H1 (cell line): ENCODE measurements at regions not wholly inside any gene's neighbourhood (a gene's known extent, or its start where the extent isn't known, plus 50 kb on each side); places are given as distances from the start of the nearest gene placed in this dataset.
A peak's percentile ranks its signal among the peaks of the same experiment; 100 is the strongest.

ENCODE experiments used
- CTCF ChIA-PET: fragments of 300-600 bp; sonication (Branson Sonifier 250); formaldehyde crosslinking; loops from one replicate; lab custom pipeline; 2021; ENCODE audit not compliant: partially characterized antibody; lab: Charles Lee
- POLR2A ChIA-PET: fragments of 300-600 bp; sonication (Branson Sonifier 250); formaldehyde crosslinking; loops from one replicate; lab custom pipeline; 2021; ENCODE audit warnings: inconsistent platforms; ENCODE audit not compliant: partially characterized antibody; lab: Charles Lee
- DNase-seq, 2 experiments: peaks; one replicate each; pipeline versions ENCODE4 v3.0.0 to v3.0.0-alpha.2; 2010 to 2022; ENCODE audit warnings: low spot score in 2 of 2, low read depth in 1 of 2, mixed read lengths in 1 of 2
- FAIRE-seq: peaks from 2 replicates; lab custom pipeline; 2011; peaks lifted over from hg19 to GRCh38; lab: Jason Lieb, UNC
- H2AFZ ChIP-seq: 2 replicates; pipeline ENCODE4 v1.8.1; 2012; ENCODE audit warnings: low read length, inconsistent platforms
- H2AK5ac ChIP-seq: 2 replicates; pipeline ENCODE4 v1.6.1; 2013; ENCODE audit warnings: low read depth, low read length
- H2BK120ac ChIP-seq: replicated peaks from 2 replicates; pipeline ENCODE3; 2013; ENCODE audit warnings: low read depth, low read length, inconsistent platforms
- H2BK12ac ChIP-seq: 2 replicates; pipeline ENCODE4 v1.6.1; 2013; ENCODE audit warnings: low read depth, low read length
- H2BK15ac ChIP-seq: 2 replicates; pipeline ENCODE4 v1.6.1; 2013; ENCODE audit warnings: low read length
- H2BK20ac ChIP-seq: 2 replicates; pipeline ENCODE4 v1.6.1; 2013; ENCODE audit warnings: low read length
- H2BK5ac ChIP-seq: 2 replicates; pipeline ENCODE4 v1.6.1; 2013; ENCODE audit warnings: low read depth, low read length
- H3K14ac ChIP-seq: 2 replicates; pipeline ENCODE4 v1.6.1; 2013; ENCODE audit warnings: inconsistent platforms; ENCODE audit not compliant: insufficient read length
- H3K18ac ChIP-seq: 2 replicates; pipeline ENCODE4 v1.6.1; 2013; ENCODE audit warnings: low read length; ENCODE audit errors: extremely low read depth
- H3K23ac ChIP-seq: 2 replicates; pipeline ENCODE4 v1.6.1; 2013; ENCODE audit warnings: inconsistent platforms; ENCODE audit not compliant: insufficient read length
- H3K23me2 ChIP-seq: 2 replicates; pipeline ENCODE4 v1.6.1; 2013; ENCODE audit warnings: low read depth, low read length
- H3K27ac ChIP-seq: 2 replicates; pipeline ENCODE4 v1.6.1; 2011; ENCODE audit warnings: low read depth, low read length, inconsistent platforms
- H3K27me3 ChIP-seq, 4 experiments: replicated peaks in 1 of 4; 1 replicate in 1 of 4; 2 replicates in 3 of 4; pipeline versions ENCODE4 v1.6.1 to v1.8.1; 2011 to 2013; ENCODE audit warnings: low read length in 3 of 4, mild to moderate bottlenecking in 3 of 4, inconsistent platforms in 2 of 4, mixed read lengths in 2 of 4, moderate library complexity in 1 of 4; ENCODE audit not compliant: control insufficient read depth in 3 of 4, insufficient read depth in 3 of 4; ENCODE audit errors: extremely low read depth in 1 of 4
- H3K36me3 ChIP-seq, 4 experiments: 2 replicates each; pipeline versions ENCODE4 v1.6.1 to v1.8.1; 2011 to 2013; ENCODE audit warnings: mild to moderate bottlenecking in 4 of 4, low read length in 3 of 4, moderate library complexity in 2 of 4, control low read depth in 1 of 4, inconsistent platforms in 1 of 4; ENCODE audit not compliant: insufficient read depth in 4 of 4, control insufficient read depth in 2 of 4
- H3K4ac ChIP-seq: replicated peaks from 2 replicates; pipeline ENCODE3; 2013; ENCODE audit warnings: low read length, low read depth, mixed read lengths, inconsistent platforms; ENCODE audit not compliant: insufficient read length
- H3K4me1 ChIP-seq, 4 experiments: replicated peaks in 1 of 4; 1 replicate in 1 of 4; 2 replicates in 3 of 4; pipeline versions ENCODE4 v1.6.1 to v1.8.1; 2011 to 2013; ENCODE audit warnings: low read length in 3 of 4, inconsistent platforms in 2 of 4, mixed read lengths in 1 of 4; ENCODE audit not compliant: insufficient read depth in 4 of 4, control insufficient read depth in 3 of 4
- H3K4me2 ChIP-seq, 2 experiments: 2 replicates each; pipeline versions ENCODE4 v1.6.1 to v1.8.1; 2011 to 2013; ENCODE audit warnings: low read depth in 2 of 2, low read length in 2 of 2, control low read depth in 1 of 2, inconsistent platforms in 1 of 2, mild to moderate bottlenecking in 1 of 2; ENCODE audit not compliant: insufficient read depth in 1 of 2
- H3K4me3 ChIP-seq, 4 experiments: fragments of 200-600, 300-600 bp in 1 of 4; sonication (generic), shearing (Covaris generic), sonication (Bioruptor Twin) in 1 of 4; 2 replicates each; pipeline versions ENCODE4 v1.5.1 to v1.8.1; 2011 to 2016; ENCODE audit warnings: low read length in 4 of 4, low read depth in 3 of 4, control low read depth in 2 of 4, inconsistent platforms in 2 of 4, mild to moderate bottlenecking in 2 of 4, mixed read lengths in 1 of 4, moderate library complexity in 1 of 4; ENCODE audit not compliant: insufficient read depth in 2 of 4; ENCODE audit errors: extremely low read depth in 1 of 4
- H3K56ac ChIP-seq: replicated peaks from 2 replicates; pipeline ENCODE3; 2013; ENCODE audit warnings: low read depth, mild to moderate bottlenecking, mixed read lengths, low read length, inconsistent platforms; ENCODE audit not compliant: insufficient read length
- H3K79me1 ChIP-seq: 2 replicates; pipeline ENCODE4 v1.6.1; 2013; ENCODE audit warnings: low read depth, low read length, control low read depth
- H3K79me2 ChIP-seq, 2 experiments: 2 replicates each; pipeline versions ENCODE4 v1.6.1 to v1.8.1; 2012 to 2013; ENCODE audit warnings: low read length in 2 of 2, mild to moderate bottlenecking in 2 of 2, inconsistent platforms in 1 of 2; ENCODE audit not compliant: insufficient read depth in 2 of 2, control insufficient read depth in 1 of 2
- H3K9ac ChIP-seq, 4 experiments: replicated peaks in 1 of 4; 1 replicate in 1 of 4; 2 replicates in 3 of 4; pipeline versions ENCODE4 v1.6.1 to v1.8.1; 2011 to 2013; ENCODE audit warnings: low read depth in 3 of 4, low read length in 3 of 4, control low read depth in 2 of 4, mild to moderate bottlenecking in 2 of 4, moderate library complexity in 2 of 4, inconsistent platforms in 1 of 4; ENCODE audit errors: extremely low read depth in 1 of 4
- H3K9me3 ChIP-seq, 2 experiments: 2 replicates each; pipeline versions ENCODE4 v1.6.1 to v1.8.1; 2012 to 2013; ENCODE audit warnings: mild to moderate bottlenecking in 2 of 2, moderate library complexity in 2 of 2, control low read depth in 1 of 2, inconsistent platforms in 1 of 2, low read depth in 1 of 2, low read length in 1 of 2, mixed read lengths in 1 of 2; ENCODE audit not compliant: insufficient read depth in 2 of 2
- H4K20me1 ChIP-seq, 2 experiments: replicated peaks in 1 of 2; 2 replicates each; pipeline versions ENCODE3 to v1.8.1; 2011 to 2013; ENCODE audit warnings: inconsistent platforms in 2 of 2, low read length in 2 of 2, mild to moderate bottlenecking in 1 of 2; ENCODE audit not compliant: insufficient read depth in 2 of 2, control insufficient read depth in 1 of 2
- H4K5ac ChIP-seq: 2 replicates; pipeline ENCODE4 v1.6.1; 2013; ENCODE audit warnings: low read length, low read depth, mixed read lengths, inconsistent platforms; ENCODE audit not compliant: insufficient read length
- H4K8ac ChIP-seq: 2 replicates; pipeline ENCODE4 v1.8.0; 2013; ENCODE audit warnings: mild to moderate bottlenecking, moderate library complexity, low read length, inconsistent platforms; ENCODE audit not compliant: insufficient read depth; ENCODE audit errors: extremely low read depth
- H4K91ac ChIP-seq: replicated peaks from 2 replicates; pipeline ENCODE3; 2013; ENCODE audit warnings: low read length, mixed read lengths, inconsistent platforms; ENCODE audit not compliant: insufficient read length
- NANOG ChIP-seq: IDR thresholded peaks from 2 replicates; pipeline ENCODE4 v1.6.1; 2011; ENCODE audit warnings: low read length, low read depth, mild to moderate bottlenecking, inconsistent platforms; ENCODE audit not compliant: insufficient read depth, poor library complexity, severe bottlenecking
- RAD21 ChIP-seq, 2 experiments: IDR thresholded peaks in 1 of 2; conservative IDR thresholded peaks in 1 of 2; 2 replicates each; pipeline ENCODE4 v1.6.1; 2011; ENCODE audit warnings: low read depth in 2 of 2, low read length in 2 of 2, improper control_type of control experiment in 1 of 2, inconsistent platforms in 1 of 2, mild to moderate bottlenecking in 1 of 2, moderate library complexity in 1 of 2
- WGBS, 2 experiments: shearing (Covaris generic) in 1 of 2; methylation state at CpG; one replicate each; pipeline versions ENCODE4 v1.1.6 to v1.1.7; 2013 to 2015; ENCODE audit warnings: low lambda C conversion rate in 2 of 2, mixed read lengths in 2 of 2, inconsistent platforms in 1 of 2, low coverage in 1 of 2, missing lambda C conversion rate in 1 of 2; ENCODE audit not compliant: insufficient replicate concordance in 2 of 2, insufficient coverage in 1 of 2, insufficient read length in 1 of 2; ENCODE audit errors: extremely low coverage in 1 of 2, missing lambda C conversion rate in 1 of 2; 5-methylcytosine and 5-hydroxymethylcytosine counted together

GRCh38 chr16:75811020-75811634 is 84.8 kb upstream of the CPHXL start:
- H3K4me1 ChIP-seq, result no peaks in the 10 kb centered on the region
- H2AFZ ChIP-seq, result no peak overlapping the region
- H3K36me3 ChIP-seq, result no peaks in the 10 kb centered on the region
- H3K4me3 ChIP-seq, result no peak overlapping the region
- H3K14ac ChIP-seq, result no peak overlapping the region
- H2BK5ac ChIP-seq, result no peak overlapping the region
- no peak overlapping the region for H3K18ac ChIP-seq
- H4K5ac ChIP-seq, result no peak overlapping the region
- H3K23ac ChIP-seq, result no peak overlapping the region
- 89% methylated on average over 9 of the region's 9 CpGs; no CpG with 5 or more reads in 1 of the 2 experiments for WGBS, 2 experiments
- no peak overlapping the region for H2AK5ac ChIP-seq
- no peak overlapping the region for H2BK20ac ChIP-seq
- H3K4me2 ChIP-seq, result no peak overlapping the region
- H3K23me2 ChIP-seq, result no peaks in the 10 kb centered on the region; the same call in 1 of the 2 replicates
- FAIRE-seq, result no peak
- H2BK15ac ChIP-seq, result no peak overlapping the region
- TF ChIP-seq NANOG (no peak), RAD21 (IDR thresholded peaks at IDR 0.05 in 1 of 2, conservative IDR thresholded peaks at IDR 0.05 in 1 of 2; ENCODE audit: low read depth in 2 of 2, low read length in 2 of 2) (peak in 1 of 2 experiments; percentile 9; a peak in 1 of 4 replicates)
- TF ChIP-seq, all 59 proteins: peak for 1
- Histone ChIP-seq H3K56ac (no peak overlapping the region), H3K9ac (no peak overlapping the region), H3K27me3 (peaks cover 0 to 4% (median 0%) of the 10 kb centered on the region in 4 experiments; a peak in 2 of 7 replicates), H3K4ac (no peak overlapping the region), H4K8ac (no peak overlapping the region), H2BK120ac (no peak overlapping the region), H4K20me1 (no peaks in the 10 kb centered on the region), H2BK12ac (no peak overlapping the region), H4K91ac (no peak overlapping the region), H3K79me1 (no peaks in the 10 kb centered on the region), H3K79me2 (no peaks in the 10 kb centered on the region), H3K27ac (no peak overlapping the region), H3K9me3 (no peaks in the 10 kb centered on the region)
- CTCF ChIA-PET, result interaction anchor here (1.0 to 1.9 kb wide), 3 partner anchors 9 to 1359 kb away, joined by 3 to 6 read pairs (median 3); no protein-coding TSS in a partner anchor
- no peak for DNase-seq
- POLR2A ChIA-PET, result no interaction called here
